ENCODE measurements at regions not wholly inside any gene's neighbourhood (a gene's known extent, or its start where the extent isn't known, plus 50 kb on each side); places are given as distances from the start of the nearest gene placed in this dataset.
A peak's percentile ranks its signal among the peaks of the same experiment; 100 is the strongest.

- Histone ChIP-seq H3K9ac (ENCODE audit: control insufficient read depth, extremely low read depth, insufficient read depth, low read length) (no peak overlapping the region), H3K9me1 (ENCODE audit: control insufficient read depth, extremely low read depth, insufficient read depth, low read length) (no peaks in the 10 kb centered on the region), H3K9me3 (ENCODE audit: control insufficient read depth, low read depth, low read length) (no peaks in the 10 kb centered on the region), H3K27me3 (ENCODE audit: control insufficient read depth, extremely low read depth, insufficient read depth, low read length) (no peaks in the 10 kb centered on the region), H3K36me3 (ENCODE audit: control insufficient read depth in 2 of 2, extremely low read depth in 1 of 2, insufficient read depth in 2 of 2, low read length in 2 of 2) (no peaks in the 10 kb centered on the region), H3K79me2 (ENCODE audit: control insufficient read depth, insufficient read depth, low read length) (no peaks in the 10 kb centered on the region), H3K4me2 (ENCODE audit: control insufficient read depth, extremely low read depth, insufficient read depth, low read depth, low read length) (no peak overlapping the region), H3K4me3 (ENCODE audit: control insufficient read depth in 2 of 3, extremely low read depth in 1 of 3, insufficient read depth in 2 of 3, low read depth in 1 of 3, low read length in 3 of 3) (no peak overlapping the region), H4K20me1 (ENCODE audit: control insufficient read depth, extremely low read depth, insufficient read depth, low read length) (no peaks in the 10 kb centered on the region), H2AFZ (ENCODE audit: control insufficient read depth, low read length) (no peak overlapping the region), H3K27ac (ENCODE audit: control insufficient read depth, insufficient read depth, low read length) (no peak overlapping the region), H3K4me1 (ENCODE audit: control insufficient read depth, extremely low read depth, insufficient read depth, low read length) (no peaks in the 10 kb centered on the region)
- FAIRE-seq (peak; percentile 59), DNase-seq (ENCODE audit: low read depth, low spot score) (no peak)
- dilution Hi-C loops (cut with MboI; ENCODE audit: extremely low pct_ligation_motif_present, low sequenced_read_pairs) = no loop called here
- TF ChIP-seq EZH2 (IDR thresholded peaks at IDR 0.05; ENCODE audit: low read length) = no peak
- TF ChIP-seq, protein P1, sequence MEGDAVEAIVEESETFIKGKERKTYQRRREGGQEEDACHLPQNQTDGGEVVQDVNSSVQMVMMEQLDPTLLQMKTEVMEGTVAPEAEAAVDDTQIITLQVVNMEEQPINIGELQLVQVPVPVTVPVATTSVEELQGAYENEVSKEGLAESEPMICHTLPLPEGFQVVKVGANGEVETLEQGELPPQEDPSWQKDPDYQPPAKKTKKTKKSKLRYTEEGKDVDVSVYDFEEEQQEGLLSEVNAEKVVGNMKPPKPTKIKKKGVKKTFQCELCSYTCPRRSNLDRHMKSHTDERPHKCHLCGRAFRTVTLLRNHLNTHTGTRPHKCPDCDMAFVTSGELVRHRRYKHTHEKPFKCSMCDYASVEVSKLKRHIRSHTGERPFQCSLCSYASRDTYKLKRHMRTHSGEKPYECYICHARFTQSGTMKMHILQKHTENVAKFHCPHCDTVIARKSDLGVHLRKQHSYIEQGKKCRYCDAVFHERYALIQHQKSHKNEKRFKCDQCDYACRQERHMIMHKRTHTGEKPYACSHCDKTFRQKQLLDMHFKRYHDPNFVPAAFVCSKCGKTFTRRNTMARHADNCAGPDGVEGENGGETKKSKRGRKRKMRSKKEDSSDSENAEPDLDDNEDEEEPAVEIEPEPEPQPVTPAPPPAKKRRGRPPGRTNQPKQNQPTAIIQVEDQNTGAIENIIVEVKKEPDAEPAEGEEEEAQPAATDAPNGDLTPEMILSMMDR (optimal IDR thresholded peaks at IDR 0.05 in 1 of 3, IDR thresholded peaks at IDR 0.05 in 1 of 3, conservative IDR thresholded peaks at IDR 0.05 in 1 of 3; ENCODE audit: extremely low read depth in 1 of 3, insufficient read depth in 2 of 3, low read length in 3 of 3) = no peak
These were observed 234.2 kb downstream of the BLID start for GRCh38 chr11:121881806-121882205.

DNA sequence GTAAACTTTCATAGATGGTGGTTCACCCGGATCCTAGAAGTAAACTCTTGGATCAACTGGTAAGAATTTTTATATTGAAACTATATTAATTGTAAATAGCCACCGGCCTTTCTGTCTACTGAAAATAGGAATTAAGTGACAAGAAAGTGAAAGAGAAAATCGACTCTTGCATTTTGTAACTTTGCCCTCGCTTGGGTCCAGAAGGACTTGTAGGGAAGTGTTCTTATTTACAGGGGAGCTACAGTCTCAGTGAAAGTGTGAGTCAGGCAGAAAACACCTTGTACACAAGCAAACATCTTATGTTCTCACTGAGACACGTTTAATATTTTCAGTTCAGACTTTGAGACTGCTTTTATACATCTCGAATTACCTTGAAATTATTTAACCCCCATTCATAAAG is 238.9 kb downstream of the BLID start:
- H4K20me1 ChIP-seq (ENCODE audit: control insufficient read depth, extremely low read depth, insufficient read depth, low read length) = no peaks in the 10 kb centered on the region
- H3K27ac ChIP-seq (ENCODE audit: control insufficient read depth, insufficient read depth, low read length) = no peak overlapping the region
- dilution Hi-C loops (cut with MboI; ENCODE audit: extremely low pct_ligation_motif_present, low sequenced_read_pairs) = no loop called here
- H3K9me1 ChIP-seq (ENCODE audit: control insufficient read depth, extremely low read depth, insufficient read depth, low read length) = no peaks in the 10 kb centered on the region
- H3K4me3 ChIP-seq (ENCODE audit: control insufficient read depth in 2 of 3, extremely low read depth in 1 of 3, insufficient read depth in 2 of 3, low read depth in 1 of 3, low read length in 3 of 3) = no peak overlapping the region
- no peak overlapping the region for H3K9ac ChIP-seq (ENCODE audit: control insufficient read depth, extremely low read depth, insufficient read depth, low read length)
- no peaks in the 10 kb centered on the region for H3K4me1 ChIP-seq (ENCODE audit: control insufficient read depth, extremely low read depth, insufficient read depth, low read length)
- H3K79me2 ChIP-seq (ENCODE audit: control insufficient read depth, insufficient read depth, low read length) = no peaks in the 10 kb centered on the region
- no peak overlapping the region for H3K4me2 ChIP-seq (ENCODE audit: control insufficient read depth, extremely low read depth, insufficient read depth, low read depth, low read length)
- no peaks in the 10 kb centered on the region for H3K9me3 ChIP-seq (ENCODE audit: control insufficient read depth, low read depth, low read length)
- H2AFZ ChIP-seq (ENCODE audit: control insufficient read depth, low read length) = no peak overlapping the region
- DNase-seq (ENCODE audit: low read depth, low spot score) = no peak
- no peaks in the 10 kb centered on the region for H3K36me3 ChIP-seq (ENCODE audit: control insufficient read depth in 2 of 2, extremely low read depth in 1 of 2, insufficient read depth in 2 of 2, low read length in 2 of 2)
- no peaks in the 10 kb centered on the region for H3K27me3 ChIP-seq (ENCODE audit: control insufficient read depth, extremely low read depth, insufficient read depth, low read length)
- TF ChIP-seq, protein P1 (optimal IDR thresholded peaks at IDR 0.05 in 1 of 3, IDR thresholded peaks at IDR 0.05 in 1 of 3, conservative IDR thresholded peaks at IDR 0.05 in 1 of 3; ENCODE audit: extremely low read depth in 1 of 3, insufficient read depth in 2 of 3, low read length in 3 of 3) = no peak
- no peak for TF ChIP-seq EZH2 (IDR thresholded peaks at IDR 0.05; ENCODE audit: low read length)
- no peak for FAIRE-seq

Data from keratinocyte (primary cell).